OCI-LY1 (cell line): ENCODE measurements at regions not wholly inside any gene's neighbourhood (a gene's known extent, or its start where the extent isn't known, plus 50 kb on each side); places are given as distances from the start of the nearest gene placed in this dataset.

Source experiments
- H2AFZ ChIP-seq: fragments of 200-600 bp; sonication (generic), shearing (Covaris generic); 2 replicates; pipeline ENCODE4 v1.6.0; 2014; ENCODE audit warnings: antibody characterized with exemption, mild to moderate bottlenecking, low read length
- H3F3A ChIP-seq: fragments of 200-600 bp; sonication (generic), shearing (Covaris generic); 2 replicates; pipeline ENCODE4 v1.6.0; 2014; ENCODE audit warnings: mild to moderate bottlenecking, antibody characterized with exemption, low read length, moderate library complexity; ENCODE audit not compliant: insufficient read depth
- H3K27ac ChIP-seq: fragments of 200-600 bp; sonication (generic); 2 replicates; pipeline ENCODE4 v1.5.1; 2014; ENCODE audit warnings: low read length, mixed run types, mild to moderate bottlenecking, low read depth; ENCODE audit not compliant: poor library complexity, severe bottlenecking
- H3K27me3 ChIP-seq: fragments of 200-600 bp; sonication (generic); 2 replicates; pipeline ENCODE4 v1.6.0; 2014; ENCODE audit warnings: antibody characterized with exemption, mild to moderate bottlenecking, low read length, moderate library complexity; ENCODE audit not compliant: insufficient read depth
- H3K36me3 ChIP-seq: fragments of 200-600 bp; sonication (generic); 2 replicates; pipeline ENCODE4 v1.6.1; 2014; ENCODE audit warnings: mild to moderate bottlenecking, antibody characterized with exemption, low read length, moderate library complexity, mixed read lengths; ENCODE audit not compliant: insufficient read depth
- H3K4me1 ChIP-seq: fragments of 200-600 bp; sonication (generic); 2 replicates; pipeline ENCODE4 v1.5.1; 2014; ENCODE audit warnings: mild to moderate bottlenecking, low read length, moderate library complexity; ENCODE audit not compliant: insufficient read depth, severe bottlenecking
- H3K4me2 ChIP-seq: fragments of 200-600 bp; sonication (generic), shearing (Covaris generic); 2 replicates; pipeline ENCODE4 v1.6.1; 2014; ENCODE audit warnings: low read length
- H3K4me3 ChIP-seq: fragments of 200-600 bp; sonication (generic); 2 replicates; pipeline ENCODE4 v1.5.1; 2014; ENCODE audit warnings: low read length, low read depth, mild to moderate bottlenecking, mixed read lengths; ENCODE audit not compliant: poor library complexity, severe bottlenecking
- H3K79me2 ChIP-seq: fragments of 200-600 bp; shearing (Covaris generic); 2 replicates; pipeline ENCODE4 v1.6.1; 2016; ENCODE audit warnings: mixed run types, low read length, mixed read lengths; ENCODE audit not compliant: insufficient read depth
- H3K9ac ChIP-seq: fragments of 200-600 bp; sonication (generic), shearing (Covaris generic); 2 replicates; pipeline ENCODE4 v1.6.1; 2014; ENCODE audit warnings: mild to moderate bottlenecking, low read length, mixed read lengths
- H3K9me2 ChIP-seq: fragments of 200-600 bp; sonication (generic), shearing (Covaris generic); 2 replicates; pipeline ENCODE4 v1.6.1; 2014; ENCODE audit warnings: low read depth, mild to moderate bottlenecking, low read length, mixed read lengths
- H3K9me3 ChIP-seq: fragments of 200-600 bp; shearing (Covaris generic); 2 replicates; pipeline ENCODE4 v1.6.1; 2014; ENCODE audit warnings: low read length, mixed read lengths
- H4K20me1 ChIP-seq: fragments of 200-600 bp; sonication (generic), shearing (Covaris generic); 2 replicates; pipeline ENCODE4 v1.6.0; 2016; ENCODE audit warnings: mild to moderate bottlenecking, low read length; ENCODE audit not compliant: insufficient read depth
- CTCF ChIP-seq: fragments of 200-600 bp; sonication (generic), shearing (Covaris generic); IDR thresholded peaks from 2 replicates; pipeline ENCODE4 v1.5.1; 2017; ENCODE audit warnings: mild to moderate bottlenecking, antibody characterized with exemption, low read length, moderate library complexity, mixed read lengths
- EZH2 ChIP-seq: fragments of 200-600 bp; sonication (generic), shearing (Covaris generic); IDR thresholded peaks from 2 replicates; pipeline ENCODE4 v1.8.0; 2017; ENCODE audit warnings: borderline replicate concordance, mixed run types, mild to moderate bottlenecking, antibody characterized with exemption, low read length, moderate library complexity, mixed read lengths

- H2AFZ ChIP-seq, result no peak overlapping the region
- no peak overlapping the region for H3K4me2 ChIP-seq
- no peak overlapping the region for H3K27ac ChIP-seq
- H3K36me3 ChIP-seq, result no peaks in the 10 kb centered on the region; the same call in 1 of the 2 replicates
- 0 out of 2 replicates have a peak, but pooled peaks cover 4% of the 10 kb centered on the region for H3K9me3 ChIP-seq
- no peak overlapping the region for H3K9ac ChIP-seq
- H3K27me3 ChIP-seq, result peaks cover under 1% of the 10 kb centered on the region; the same call in 1 of the 2 replicates
- H4K20me1 ChIP-seq, result no peaks in the 10 kb centered on the region
- H3K4me1 ChIP-seq, result peaks cover 7% of the 10 kb centered on the region
- TF ChIP-seq CTCF, result no peak
- no peak for TF ChIP-seq EZH2
- H3K79me2 ChIP-seq, result no peaks in the 10 kb centered on the region
- no peak overlapping the region for H3K4me3 ChIP-seq
- H3K9me2 ChIP-seq, result no peaks in the 10 kb centered on the region
- H3F3A ChIP-seq, result no peaks in the 10 kb centered on the region
Observed at GRCh38 chr22:48238284-48238915, 1476.0 kb downstream of the TBC1D22A start.

- no peak overlapping the region for H3K4me2 ChIP-seq
- no peak overlapping the region for H3K27ac ChIP-seq
- peaks cover 7% of the 10 kb centered on the region for H3K4me1 ChIP-seq
- no peaks in the 10 kb centered on the region for H3K9me2 ChIP-seq
- no peaks in the 10 kb centered on the region for H3K79me2 ChIP-seq
- no peak overlapping the region for H2AFZ ChIP-seq
- no peaks in the 10 kb centered on the region for H3F3A ChIP-seq
- no peak overlapping the region for H3K9ac ChIP-seq
- H3K9me3 ChIP-seq, result 0 out of 2 replicates have a peak, but pooled peaks cover 4% of the 10 kb centered on the region
- H3K36me3 ChIP-seq, result no peaks in the 10 kb centered on the region; the same call in 1 of the 2 replicates
- H4K20me1 ChIP-seq, result no peaks in the 10 kb centered on the region
- H3K27me3 ChIP-seq, result no peaks in the 10 kb centered on the region; the same call in 1 of the 2 replicates
- H3K4me3 ChIP-seq, result no peak overlapping the region
- no peak for TF ChIP-seq EZH2
- TF ChIP-seq CTCF, result no peak
Observed at GRCh38 chr22:48237466-48238283, 1475.2 kb downstream of the TBC1D22A start.

- no peak overlapping the region for H2AFZ ChIP-seq
- no peak overlapping the region for H3K4me3 ChIP-seq
- no peak overlapping the region for H3K9ac ChIP-seq
- no peaks in the 10 kb centered on the region; the same call in 1 of the 2 replicates for H3K36me3 ChIP-seq
- no peak for TF ChIP-seq EZH2
- no peak for TF ChIP-seq CTCF
- H3K9me3 ChIP-seq, result peaks cover 11% of the 10 kb centered on the region
- H3F3A ChIP-seq, result no peaks in the 10 kb centered on the region
- no peaks in the 10 kb centered on the region for H3K9me2 ChIP-seq
- H3K27ac ChIP-seq, result no peak overlapping the region
- H3K4me2 ChIP-seq, result no peak overlapping the region
- H4K20me1 ChIP-seq, result no peaks in the 10 kb centered on the region
- H3K79me2 ChIP-seq, result no peaks in the 10 kb centered on the region
- H3K4me1 ChIP-seq, result no peaks in the 10 kb centered on the region
- H3K27me3 ChIP-seq, result no peaks in the 10 kb centered on the region; the same call in 1 of the 2 replicates
Observed at GRCh38 chr22:48236261-48236660, 1473.8 kb downstream of the TBC1D22A start.
